ENCODE measurements at regions not wholly inside any gene's neighbourhood (a gene's known extent, or its start where the extent isn't known, plus 50 kb on each side); places are given as distances from the start of the nearest gene placed in this dataset.

GRCh38 chr1:177872308-177872900, 97.5 kb downstream of the SEC16B start:
- no peak for TF ChIP-seq CTCF (conservative IDR thresholded peaks at IDR 0.05; ENCODE audit: low read length)
- TF ChIP-seq EZH2phosphoT487 (IDR thresholded peaks at IDR 0.05; ENCODE audit: borderline replicate concordance), result no peak
